H1 (cell line): ENCODE measurements at regions not wholly inside any gene's neighbourhood (a gene's known extent, or its start where the extent isn't known, plus 50 kb on each side); places are given as distances from the start of the nearest gene placed in this dataset.

Experiments
- CTCF ChIA-PET: fragments of 300-600 bp; sonication (Branson Sonifier 250); formaldehyde crosslinking; loops from one replicate; lab custom pipeline; 2021; ENCODE audit not compliant: partially characterized antibody; lab: Charles Lee
- POLR2A ChIA-PET: fragments of 300-600 bp; sonication (Branson Sonifier 250); formaldehyde crosslinking; loops from one replicate; lab custom pipeline; 2021; ENCODE audit warnings: inconsistent platforms; ENCODE audit not compliant: partially characterized antibody; lab: Charles Lee
- DNase-seq, 2 experiments: peaks; one replicate each; pipeline versions ENCODE4 v3.0.0 to v3.0.0-alpha.2; 2010 to 2022; ENCODE audit warnings: low spot score in 2 of 2, low read depth in 1 of 2, mixed read lengths in 1 of 2
- FAIRE-seq: peaks from 2 replicates; lab custom pipeline; 2011; peaks lifted over from hg19 to GRCh38; lab: Jason Lieb, UNC
- H2AFZ ChIP-seq: 2 replicates; pipeline ENCODE4 v1.8.1; 2012; ENCODE audit warnings: low read length, inconsistent platforms
- H2AK5ac ChIP-seq: 2 replicates; pipeline ENCODE4 v1.6.1; 2013; ENCODE audit warnings: low read depth, low read length
- H2BK120ac ChIP-seq: replicated peaks from 2 replicates; pipeline ENCODE3; 2013; ENCODE audit warnings: low read depth, low read length, inconsistent platforms
- H2BK12ac ChIP-seq: 2 replicates; pipeline ENCODE4 v1.6.1; 2013; ENCODE audit warnings: low read depth, low read length
- H2BK15ac ChIP-seq: 2 replicates; pipeline ENCODE4 v1.6.1; 2013; ENCODE audit warnings: low read length
- H2BK20ac ChIP-seq: 2 replicates; pipeline ENCODE4 v1.6.1; 2013; ENCODE audit warnings: low read length
- H2BK5ac ChIP-seq: 2 replicates; pipeline ENCODE4 v1.6.1; 2013; ENCODE audit warnings: low read depth, low read length
- H3K14ac ChIP-seq: 2 replicates; pipeline ENCODE4 v1.6.1; 2013; ENCODE audit warnings: inconsistent platforms; ENCODE audit not compliant: insufficient read length
- H3K18ac ChIP-seq: 2 replicates; pipeline ENCODE4 v1.6.1; 2013; ENCODE audit warnings: low read length; ENCODE audit errors: extremely low read depth
- H3K23ac ChIP-seq: 2 replicates; pipeline ENCODE4 v1.6.1; 2013; ENCODE audit warnings: inconsistent platforms; ENCODE audit not compliant: insufficient read length
- H3K23me2 ChIP-seq: 2 replicates; pipeline ENCODE4 v1.6.1; 2013; ENCODE audit warnings: low read depth, low read length
- H3K27ac ChIP-seq: 2 replicates; pipeline ENCODE4 v1.6.1; 2011; ENCODE audit warnings: low read depth, low read length, inconsistent platforms
- H3K27me3 ChIP-seq, 4 experiments: replicated peaks in 1 of 4; 1 replicate in 1 of 4; 2 replicates in 3 of 4; pipeline versions ENCODE4 v1.6.1 to v1.8.1; 2011 to 2013; ENCODE audit warnings: low read length in 3 of 4, mild to moderate bottlenecking in 3 of 4, inconsistent platforms in 2 of 4, mixed read lengths in 2 of 4, moderate library complexity in 1 of 4; ENCODE audit not compliant: control insufficient read depth in 3 of 4, insufficient read depth in 3 of 4; ENCODE audit errors: extremely low read depth in 1 of 4
- H3K36me3 ChIP-seq, 4 experiments: 2 replicates each; pipeline versions ENCODE4 v1.6.1 to v1.8.1; 2011 to 2013; ENCODE audit warnings: mild to moderate bottlenecking in 4 of 4, low read length in 3 of 4, moderate library complexity in 2 of 4, control low read depth in 1 of 4, inconsistent platforms in 1 of 4; ENCODE audit not compliant: insufficient read depth in 4 of 4, control insufficient read depth in 2 of 4
- H3K4ac ChIP-seq: replicated peaks from 2 replicates; pipeline ENCODE3; 2013; ENCODE audit warnings: low read length, low read depth, mixed read lengths, inconsistent platforms; ENCODE audit not compliant: insufficient read length
- H3K4me1 ChIP-seq, 4 experiments: replicated peaks in 1 of 4; 1 replicate in 1 of 4; 2 replicates in 3 of 4; pipeline versions ENCODE4 v1.6.1 to v1.8.1; 2011 to 2013; ENCODE audit warnings: low read length in 3 of 4, inconsistent platforms in 2 of 4, mixed read lengths in 1 of 4; ENCODE audit not compliant: insufficient read depth in 4 of 4, control insufficient read depth in 3 of 4
- H3K4me2 ChIP-seq, 2 experiments: 2 replicates each; pipeline versions ENCODE4 v1.6.1 to v1.8.1; 2011 to 2013; ENCODE audit warnings: low read depth in 2 of 2, low read length in 2 of 2, control low read depth in 1 of 2, inconsistent platforms in 1 of 2, mild to moderate bottlenecking in 1 of 2; ENCODE audit not compliant: insufficient read depth in 1 of 2
- H3K4me3 ChIP-seq, 4 experiments: fragments of 200-600, 300-600 bp in 1 of 4; sonication (generic), shearing (Covaris generic), sonication (Bioruptor Twin) in 1 of 4; 2 replicates each; pipeline versions ENCODE4 v1.5.1 to v1.8.1; 2011 to 2016; ENCODE audit warnings: low read length in 4 of 4, low read depth in 3 of 4, control low read depth in 2 of 4, inconsistent platforms in 2 of 4, mild to moderate bottlenecking in 2 of 4, mixed read lengths in 1 of 4, moderate library complexity in 1 of 4; ENCODE audit not compliant: insufficient read depth in 2 of 4; ENCODE audit errors: extremely low read depth in 1 of 4
- H3K56ac ChIP-seq: replicated peaks from 2 replicates; pipeline ENCODE3; 2013; ENCODE audit warnings: low read depth, mild to moderate bottlenecking, mixed read lengths, low read length, inconsistent platforms; ENCODE audit not compliant: insufficient read length
- H3K79me1 ChIP-seq: 2 replicates; pipeline ENCODE4 v1.6.1; 2013; ENCODE audit warnings: low read depth, low read length, control low read depth
- H3K79me2 ChIP-seq, 2 experiments: 2 replicates each; pipeline versions ENCODE4 v1.6.1 to v1.8.1; 2012 to 2013; ENCODE audit warnings: low read length in 2 of 2, mild to moderate bottlenecking in 2 of 2, inconsistent platforms in 1 of 2; ENCODE audit not compliant: insufficient read depth in 2 of 2, control insufficient read depth in 1 of 2
- H3K9ac ChIP-seq, 4 experiments: replicated peaks in 1 of 4; 1 replicate in 1 of 4; 2 replicates in 3 of 4; pipeline versions ENCODE4 v1.6.1 to v1.8.1; 2011 to 2013; ENCODE audit warnings: low read depth in 3 of 4, low read length in 3 of 4, control low read depth in 2 of 4, mild to moderate bottlenecking in 2 of 4, moderate library complexity in 2 of 4, inconsistent platforms in 1 of 4; ENCODE audit errors: extremely low read depth in 1 of 4
- H3K9me3 ChIP-seq, 2 experiments: 2 replicates each; pipeline versions ENCODE4 v1.6.1 to v1.8.1; 2012 to 2013; ENCODE audit warnings: mild to moderate bottlenecking in 2 of 2, moderate library complexity in 2 of 2, control low read depth in 1 of 2, inconsistent platforms in 1 of 2, low read depth in 1 of 2, low read length in 1 of 2, mixed read lengths in 1 of 2; ENCODE audit not compliant: insufficient read depth in 2 of 2
- H4K20me1 ChIP-seq, 2 experiments: replicated peaks in 1 of 2; 2 replicates each; pipeline versions ENCODE3 to v1.8.1; 2011 to 2013; ENCODE audit warnings: inconsistent platforms in 2 of 2, low read length in 2 of 2, mild to moderate bottlenecking in 1 of 2; ENCODE audit not compliant: insufficient read depth in 2 of 2, control insufficient read depth in 1 of 2
- H4K5ac ChIP-seq: 2 replicates; pipeline ENCODE4 v1.6.1; 2013; ENCODE audit warnings: low read length, low read depth, mixed read lengths, inconsistent platforms; ENCODE audit not compliant: insufficient read length
- H4K8ac ChIP-seq: 2 replicates; pipeline ENCODE4 v1.8.0; 2013; ENCODE audit warnings: mild to moderate bottlenecking, moderate library complexity, low read length, inconsistent platforms; ENCODE audit not compliant: insufficient read depth; ENCODE audit errors: extremely low read depth
- H4K91ac ChIP-seq: replicated peaks from 2 replicates; pipeline ENCODE3; 2013; ENCODE audit warnings: low read length, mixed read lengths, inconsistent platforms; ENCODE audit not compliant: insufficient read length
- ASH2L ChIP-seq: fragments of 200-600, 300-600 bp; sonication (generic); IDR thresholded peaks from one replicate; pipeline ENCODE4 v1.7.1; 2017; ENCODE audit warnings: low read length
- BCL11A ChIP-seq, 2 experiments: IDR thresholded peaks; one replicate each; pipeline ENCODE4 v1.6.1; 2011; ENCODE audit warnings: low read depth in 2 of 2, low read length in 2 of 2, mild to moderate bottlenecking in 2 of 2
- CHD2 ChIP-seq: IDR thresholded peaks from 2 replicates; pipeline ENCODE4 v1.6.1; 2012; ENCODE audit warnings: low read length, improper control_type of control experiment
- EGR1 ChIP-seq: IDR thresholded peaks from 2 replicates; pipeline ENCODE4 v1.6.1; 2011; ENCODE audit warnings: low read depth, low read length, borderline replicate concordance
- EP300 ChIP-seq, 2 experiments: IDR thresholded peaks; 1 replicate in 1 of 2; 2 replicates in 1 of 2; pipeline ENCODE4 v1.6.1; 2011 to 2012; ENCODE audit warnings: low read depth in 2 of 2, low read length in 2 of 2, mild to moderate bottlenecking in 2 of 2, borderline replicate concordance in 1 of 2, inconsistent platforms in 1 of 2, moderate library complexity in 1 of 2
- FOSL1 ChIP-seq: IDR thresholded peaks from 2 replicates; pipeline ENCODE4 v1.6.1; 2011; ENCODE audit warnings: mild to moderate bottlenecking, low read depth, low read length, moderate library complexity; ENCODE audit not compliant: insufficient read depth
- GTF2F1 ChIP-seq: IDR thresholded peaks from 2 replicates; pipeline ENCODE4 v1.6.1; 2012; ENCODE audit warnings: low read depth, low read length, improper control_type of control experiment, borderline replicate concordance
- KDM5A ChIP-seq: fragments of 200-600 bp; IDR thresholded peaks from 2 replicates; pipeline ENCODE4 v1.7.1; 2012; ENCODE audit warnings: mild to moderate bottlenecking, low read length, inconsistent platforms, mixed read lengths
- RBBP5 ChIP-seq: IDR thresholded peaks from 2 replicates; pipeline ENCODE4 v1.7.1; 2012; ENCODE audit warnings: low read depth, mild to moderate bottlenecking, inconsistent platforms, low read length, moderate library complexity, borderline replicate concordance
- RFX5 ChIP-seq: IDR thresholded peaks from 2 replicates; pipeline ENCODE4 v1.6.1; 2011; ENCODE audit warnings: low read depth, low read length, improper control_type of control experiment, borderline replicate concordance
- RNF2 ChIP-seq: fragments of 200-900, 300-1000 bp; sonication (generic); IDR thresholded peaks from 2 replicates; pipeline ENCODE4 v1.7.1; 2016; ENCODE audit warnings: borderline replicate concordance, low read depth, mild to moderate bottlenecking, antibody characterized with exemption, low read length; ENCODE audit not compliant: poor library complexity, severe bottlenecking; ENCODE audit errors: missing control alignments
- SAP30 ChIP-seq: fragments of 300-600 bp; sonication (generic); IDR thresholded peaks from 2 replicates; pipeline ENCODE4 v1.7.1; 2012; ENCODE audit warnings: low read length, moderate library complexity, mild to moderate bottlenecking, inconsistent platforms; ENCODE audit not compliant: insufficient read depth, insufficient replicate concordance
- SIN3A ChIP-seq, 2 experiments: IDR thresholded peaks in 1 of 2; conservative IDR thresholded peaks in 1 of 2; 2 replicates each; pipeline ENCODE4 v1.6.1; 2011 to 2012; ENCODE audit warnings: low read length in 2 of 2, improper control_type of control experiment in 1 of 2, low read depth in 1 of 2, mild to moderate bottlenecking in 1 of 2
- SIX5 ChIP-seq: IDR thresholded peaks from 2 replicates; pipeline ENCODE4 v1.6.1; 2011; ENCODE audit warnings: mild to moderate bottlenecking, low read depth, low read length
- WGBS, 2 experiments: shearing (Covaris generic) in 1 of 2; methylation state at CpG; one replicate each; pipeline versions ENCODE4 v1.1.6 to v1.1.7; 2013 to 2015; ENCODE audit warnings: low lambda C conversion rate in 2 of 2, mixed read lengths in 2 of 2, inconsistent platforms in 1 of 2, low coverage in 1 of 2, missing lambda C conversion rate in 1 of 2; ENCODE audit not compliant: insufficient replicate concordance in 2 of 2, insufficient coverage in 1 of 2, insufficient read length in 1 of 2; ENCODE audit errors: extremely low coverage in 1 of 2, missing lambda C conversion rate in 1 of 2; 5-methylcytosine and 5-hydroxymethylcytosine counted together

DNA sequence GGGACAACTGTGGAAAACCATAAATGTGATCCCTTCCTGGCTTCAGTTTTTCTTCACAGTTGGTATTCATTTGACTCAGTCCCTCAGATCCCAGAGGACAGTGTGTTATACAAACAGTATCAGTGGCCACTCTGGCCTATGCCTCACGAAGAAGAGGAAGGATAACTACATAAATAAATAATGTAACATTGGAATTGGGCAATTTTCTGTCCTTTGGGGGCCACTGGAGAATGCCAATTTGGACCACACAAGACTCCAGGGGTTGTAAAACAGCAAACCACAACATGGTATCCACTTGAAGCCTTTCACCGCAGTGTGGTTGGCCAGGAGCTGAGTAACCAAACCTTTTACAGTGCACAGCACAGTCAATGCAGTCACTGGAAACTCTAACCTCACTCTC, 1077.0 kb downstream of the ROBO2 start:
- ChIA-PET POLR2A (no interaction called here), CTCF (interaction anchor here (1.2 kb wide), 1 partner anchor 16 kb away, joined by 3 read pairs; no protein-coding TSS in a partner anchor)
- Histone ChIP-seq H3K23me2 (no peaks in the 10 kb centered on the region), H3K14ac (no peak overlapping the region), H3K27ac (no peak overlapping the region), H3K23ac (no peak overlapping the region), H3K4me1 (0 out of 7 replicates have a peak, but pooled peaks cover 0 to 4% (median 0%) of the 10 kb centered on the region in 4 experiments), H2BK120ac (no peak overlapping the region), H3K18ac (no peak overlapping the region), H2BK12ac (no peak overlapping the region), H4K5ac (no peak overlapping the region), H2AK5ac (no peak overlapping the region), H3K4ac (no peak overlapping the region), H3K4me3 (no peak overlapping the region), H4K20me1 (no peaks in the 10 kb centered on the region), H4K8ac (no peak overlapping the region), H3K36me3 (no peaks in the 10 kb centered on the region), H4K91ac (no peak overlapping the region), H2BK15ac (no peak overlapping the region), H3K79me1 (no peaks in the 10 kb centered on the region), H2AFZ (no peak overlapping the region), H3K4me2 (no peak overlapping the region), H3K27me3 (no peaks in the 10 kb centered on the region), H2BK5ac (no peak overlapping the region), H3K79me2 (no peaks in the 10 kb centered on the region), H3K56ac (no peak overlapping the region), H2BK20ac (no peak overlapping the region), H3K9me3 (no peaks in the 10 kb centered on the region), H3K9ac (no peak overlapping the region)
- DNase-seq (no peak), FAIRE-seq (no peak)
- WGBS, 2 experiments, result 82% methylated on average over 2 of the region's 2 CpGs; no CpG with 5 or more reads in 1 of the 2 experiments
- TF ChIP-seq ASH2L (no peak), CHD2 (no peak), RBBP5 (no peak), FOSL1 (no peak), GTF2F1 (no peak), EGR1 (no peak), SIX5 (no peak), SIN3A (conservative IDR thresholded peaks at IDR 0.05 in 1 of 2, IDR thresholded peaks at IDR 0.05 in 1 of 2; ENCODE audit: low read depth in 1 of 2, low read length in 2 of 2) (no peak), SAP30 (no peak), EP300 (IDR thresholded peaks at IDR 0.05; ENCODE audit: borderline replicate concordance in 1 of 2, low read depth in 2 of 2, low read length in 2 of 2) (no peak), BCL11A (IDR thresholded peaks at IDR 0.05; ENCODE audit: low read depth in 2 of 2, low read length in 2 of 2) (no peak), KDM5A (no peak), RFX5 (no peak), RNF2 (no peak)
